ENCODE measurements at regions not wholly inside any gene's neighbourhood (a gene's known extent, or its start where the extent isn't known, plus 50 kb on each side); places are given as distances from the start of the nearest gene placed in this dataset.

GRCh38 chr6:81864124-81864523, 111.6 kb upstream of the TENT5A start:
- H3K4me3 ChIP-seq (ENCODE audit: extremely low read depth, insufficient read depth, low read length, poor library complexity, severe bottlenecking), result no peak overlapping the region
- H3K36me3 ChIP-seq (ENCODE audit: control insufficient read depth, insufficient read depth, low read length), result no peaks in the 10 kb centered on the region
- no CpG with 5 or more reads among the region's 2 CpGs for WGBS, 2 experiments (ENCODE audit: insufficient coverage in 2 of 2)
- H3K4me1 ChIP-seq (ENCODE audit: control insufficient read depth, insufficient read depth, low read length, poor library complexity, severe bottlenecking), result peaks cover 28% of the 10 kb centered on the region
- H3K9me3 ChIP-seq (ENCODE audit: control insufficient read depth, low read length), result no peaks in the 10 kb centered on the region
- H3K27ac ChIP-seq (ENCODE audit: low read depth, low read length, severe bottlenecking), result no peak overlapping the region

GRCh38 chr6:81863123-81863522, 110.6 kb upstream of the TENT5A start:
- Histone ChIP-seq H3K27ac (ENCODE audit: low read depth, low read length, severe bottlenecking) (no peak overlapping the region), H3K4me3 (ENCODE audit: extremely low read depth, insufficient read depth, low read length, poor library complexity, severe bottlenecking) (no peak overlapping the region), H3K36me3 (ENCODE audit: control insufficient read depth, insufficient read depth, low read length) (no peaks in the 10 kb centered on the region), H3K9me3 (ENCODE audit: control insufficient read depth, low read length) (no peaks in the 10 kb centered on the region), H3K4me1 (ENCODE audit: control insufficient read depth, insufficient read depth, low read length, poor library complexity, severe bottlenecking) (peaks cover 28% of the 10 kb centered on the region)
- no CpG with 5 or more reads among the region's 1 CpG for WGBS, 2 experiments (ENCODE audit: insufficient coverage in 2 of 2)

- peaks cover 28% of the 10 kb centered on the region for H3K4me1 ChIP-seq (ENCODE audit: control insufficient read depth, insufficient read depth, low read length, poor library complexity, severe bottlenecking)
- H3K36me3 ChIP-seq (ENCODE audit: control insufficient read depth, insufficient read depth, low read length), result no peaks in the 10 kb centered on the region
- H3K9me3 ChIP-seq (ENCODE audit: control insufficient read depth, low read length), result no peaks in the 10 kb centered on the region
- WGBS, 2 experiments (ENCODE audit: insufficient coverage in 2 of 2), result 100% methylated on average over 1 of the region's 1 CpG; no CpG with 5 or more reads in 1 of the 2 experiments
- H3K27ac ChIP-seq (ENCODE audit: low read depth, low read length, severe bottlenecking), result no peak overlapping the region
- no peak overlapping the region for H3K4me3 ChIP-seq (ENCODE audit: extremely low read depth, insufficient read depth, low read length, poor library complexity, severe bottlenecking)
Measured at GRCh38 chr6:81861281-81861680, 108.8 kb upstream of the TENT5A start.

GRCh38 chr6:81859884-81860283, 107.4 kb upstream of the TENT5A start:
- no peaks in the 10 kb centered on the region for H3K9me3 ChIP-seq (ENCODE audit: control insufficient read depth, low read length)
- H3K4me3 ChIP-seq (ENCODE audit: extremely low read depth, insufficient read depth, low read length, poor library complexity, severe bottlenecking), result no peak overlapping the region
- H3K36me3 ChIP-seq (ENCODE audit: control insufficient read depth, insufficient read depth, low read length), result no peaks in the 10 kb centered on the region
- no peak overlapping the region for H3K27ac ChIP-seq (ENCODE audit: low read depth, low read length, severe bottlenecking)
- 100% methylated on average over 1 to 2 of the region's 3 CpGs for WGBS, 2 experiments (ENCODE audit: insufficient coverage in 2 of 2)
- H3K4me1 ChIP-seq (ENCODE audit: control insufficient read depth, insufficient read depth, low read length, poor library complexity, severe bottlenecking), result peaks cover 18% of the 10 kb centered on the region

- H3K4me1 ChIP-seq (ENCODE audit: control insufficient read depth, insufficient read depth, low read length, poor library complexity, severe bottlenecking), result peaks cover 2% of the 10 kb centered on the region
- H3K27ac ChIP-seq (ENCODE audit: low read depth, low read length, severe bottlenecking), result no peak overlapping the region
- H3K36me3 ChIP-seq (ENCODE audit: control insufficient read depth, insufficient read depth, low read length), result no peaks in the 10 kb centered on the region
- no peak overlapping the region for H3K4me3 ChIP-seq (ENCODE audit: extremely low read depth, insufficient read depth, low read length, poor library complexity, severe bottlenecking)
- no peaks in the 10 kb centered on the region for H3K9me3 ChIP-seq (ENCODE audit: control insufficient read depth, low read length)
Measured at GRCh38 chr6:81857812-81858211, 105.3 kb upstream of the TENT5A start.

- Histone ChIP-seq H3K9me3 (ENCODE audit: control insufficient read depth, low read length) (no peaks in the 10 kb centered on the region), H3K4me1 (ENCODE audit: control insufficient read depth, insufficient read depth, low read length, poor library complexity, severe bottlenecking) (no peaks in the 10 kb centered on the region), H3K27ac (ENCODE audit: low read depth, low read length, severe bottlenecking) (no peak overlapping the region), H3K4me3 (ENCODE audit: extremely low read depth, insufficient read depth, low read length, poor library complexity, severe bottlenecking) (no peak overlapping the region), H3K36me3 (ENCODE audit: control insufficient read depth, insufficient read depth, low read length) (no peaks in the 10 kb centered on the region)
- WGBS, 2 experiments (ENCODE audit: insufficient coverage in 2 of 2), result 95 to 100% methylated on average over 1 of the region's 1 CpG
Measured at GRCh38 chr6:81856872-81857271, 104.4 kb upstream of the TENT5A start.

- H3K4me1 ChIP-seq (ENCODE audit: control insufficient read depth, insufficient read depth, low read length, poor library complexity, severe bottlenecking), result no peaks in the 10 kb centered on the region
- no peak overlapping the region for H3K4me3 ChIP-seq (ENCODE audit: extremely low read depth, insufficient read depth, low read length, poor library complexity, severe bottlenecking)
- WGBS, 2 experiments (ENCODE audit: insufficient coverage in 2 of 2), result 100% methylated on average over 2 of the region's 2 CpGs; no CpG with 5 or more reads in 1 of the 2 experiments
- no peaks in the 10 kb centered on the region for H3K9me3 ChIP-seq (ENCODE audit: control insufficient read depth, low read length)
- no peak overlapping the region for H3K27ac ChIP-seq (ENCODE audit: low read depth, low read length, severe bottlenecking)
- H3K36me3 ChIP-seq (ENCODE audit: control insufficient read depth, insufficient read depth, low read length), result no peaks in the 10 kb centered on the region
Measured at GRCh38 chr6:81854474-81854873, 102.0 kb upstream of the TENT5A start.

GRCh38 chr6:81853975-81854374, 101.5 kb upstream of the TENT5A start:
- H3K9me3 ChIP-seq (ENCODE audit: control insufficient read depth, low read length), result no peaks in the 10 kb centered on the region
- H3K4me3 ChIP-seq (ENCODE audit: extremely low read depth, insufficient read depth, low read length, poor library complexity, severe bottlenecking), result no peak overlapping the region
- no peak overlapping the region for H3K27ac ChIP-seq (ENCODE audit: low read depth, low read length, severe bottlenecking)
- H3K4me1 ChIP-seq (ENCODE audit: control insufficient read depth, insufficient read depth, low read length, poor library complexity, severe bottlenecking), result no peaks in the 10 kb centered on the region
- WGBS, 2 experiments (ENCODE audit: insufficient coverage in 2 of 2), result 92% methylated on average over 2 of the region's 2 CpGs
- no peaks in the 10 kb centered on the region for H3K36me3 ChIP-seq (ENCODE audit: control insufficient read depth, insufficient read depth, low read length)

- Histone ChIP-seq H3K4me3 (ENCODE audit: extremely low read depth, insufficient read depth, low read length, poor library complexity, severe bottlenecking) (no peak overlapping the region), H3K4me1 (ENCODE audit: control insufficient read depth, insufficient read depth, low read length, poor library complexity, severe bottlenecking) (peaks cover 14% of the 10 kb centered on the region), H3K27ac (ENCODE audit: low read depth, low read length, severe bottlenecking) (no peak overlapping the region), H3K36me3 (ENCODE audit: control insufficient read depth, insufficient read depth, low read length) (no peaks in the 10 kb centered on the region), H3K9me3 (ENCODE audit: control insufficient read depth, low read length) (no peaks in the 10 kb centered on the region)
- WGBS, 2 experiments (ENCODE audit: insufficient coverage in 2 of 2), result 77 to 100% methylated on average over 2 to 3 of the region's 4 CpGs
Measured at GRCh38 chr6:81849248-81849647, 96.8 kb upstream of the TENT5A start.

- Histone ChIP-seq H3K36me3 (ENCODE audit: control insufficient read depth, insufficient read depth, low read length) (no peaks in the 10 kb centered on the region), H3K4me3 (ENCODE audit: extremely low read depth, insufficient read depth, low read length, poor library complexity, severe bottlenecking) (no peak overlapping the region), H3K4me1 (ENCODE audit: control insufficient read depth, insufficient read depth, low read length, poor library complexity, severe bottlenecking) (peaks cover 14% of the 10 kb centered on the region), H3K27ac (ENCODE audit: low read depth, low read length, severe bottlenecking) (peak overlapping the region; percentile 37), H3K9me3 (ENCODE audit: control insufficient read depth, low read length) (no peaks in the 10 kb centered on the region)
- WGBS, 2 experiments (ENCODE audit: insufficient coverage in 2 of 2), result 85 to 88% methylated on average over 2 to 3 of the region's 3 CpGs
Measured at GRCh38 chr6:81847866-81848265, 95.4 kb upstream of the TENT5A start.

- no peak overlapping the region for H3K27ac ChIP-seq (ENCODE audit: low read depth, low read length, severe bottlenecking)
- H3K4me3 ChIP-seq (ENCODE audit: extremely low read depth, insufficient read depth, low read length, poor library complexity, severe bottlenecking), result no peak overlapping the region
- H3K4me1 ChIP-seq (ENCODE audit: control insufficient read depth, insufficient read depth, low read length, poor library complexity, severe bottlenecking), result peaks cover 14% of the 10 kb centered on the region
- H3K36me3 ChIP-seq (ENCODE audit: control insufficient read depth, insufficient read depth, low read length), result no peaks in the 10 kb centered on the region
- H3K9me3 ChIP-seq (ENCODE audit: control insufficient read depth, low read length), result no peaks in the 10 kb centered on the region
- no CpG with 5 or more reads among the region's 2 CpGs for WGBS, 2 experiments (ENCODE audit: insufficient coverage in 2 of 2)
Measured at GRCh38 chr6:81844686-81845085, 92.2 kb upstream of the TENT5A start.
